ENCODE measurements at regions not wholly inside any gene's neighbourhood (a gene's known extent, or its start where the extent isn't known, plus 50 kb on each side); places are given as distances from the start of the nearest gene placed in this dataset.
A peak's percentile ranks its signal among the peaks of the same experiment; 100 is the strongest.

DNA sequence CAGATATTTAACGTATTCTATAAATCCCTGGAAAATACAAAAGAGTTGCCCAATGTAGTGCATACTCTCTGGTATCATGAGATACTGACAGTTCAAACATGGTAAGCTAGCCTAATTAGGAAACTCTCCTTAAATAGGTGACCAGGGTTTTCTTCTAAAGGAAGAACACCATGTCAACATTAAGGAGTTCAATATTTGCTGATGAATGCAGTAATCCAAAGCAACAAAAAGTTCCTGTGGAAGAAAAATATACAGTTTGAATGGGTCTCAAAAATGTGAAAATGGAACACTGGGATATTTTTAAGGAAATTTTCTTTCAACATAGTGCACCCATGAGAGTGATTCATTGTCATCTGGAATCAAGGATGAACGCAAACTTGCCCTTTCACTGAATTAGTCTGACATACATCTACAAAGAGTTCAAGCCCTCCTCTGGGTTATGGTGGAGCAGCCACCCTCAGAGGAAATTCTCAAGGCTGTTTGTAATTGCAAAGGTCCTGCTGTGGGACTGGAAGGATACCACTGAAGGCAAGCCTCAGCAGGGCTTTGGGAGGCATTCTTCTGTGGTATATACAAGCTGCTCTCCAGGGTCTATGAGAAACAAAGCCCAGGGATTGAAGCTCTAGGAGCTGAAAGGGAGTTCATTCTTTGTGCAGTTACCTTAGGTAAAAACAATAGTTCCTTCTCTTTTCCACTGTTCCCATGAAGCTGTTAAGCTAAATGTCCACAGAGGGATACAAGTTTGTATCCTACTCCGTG lies 700.3 kb downstream of the TUSC7 start:
- Histone ChIP-seq H3K56ac (replicated peaks; ENCODE audit: insufficient read length, low read depth, low read length) (no peak overlapping the region), H4K91ac (replicated peaks; ENCODE audit: insufficient read length, low read length) (no peak overlapping the region), H2BK5ac (ENCODE audit: low read depth, low read length) (no peak overlapping the region), H3K36me3 (ENCODE audit: control insufficient read depth in 2 of 4, insufficient read depth in 4 of 4, low read length in 3 of 4) (no peaks in the 10 kb centered on the region), H3K18ac (ENCODE audit: extremely low read depth, low read length) (peak overlapping the region; percentile 55; the same call in 1 of the 2 replicates), H2AFZ (ENCODE audit: low read length) (no peak overlapping the region), H3K79me2 (ENCODE audit: control insufficient read depth in 1 of 2, insufficient read depth in 2 of 2, low read length in 2 of 2) (no peaks in the 10 kb centered on the region), H2BK15ac (ENCODE audit: low read length) (no peak overlapping the region), H3K23me2 (ENCODE audit: low read depth, low read length) (no peaks in the 10 kb centered on the region), H2BK12ac (ENCODE audit: low read depth, low read length) (no peak overlapping the region), H3K23ac (ENCODE audit: insufficient read length) (no peak overlapping the region), H4K20me1 (replicated peaks in 1 of 2; ENCODE audit: control insufficient read depth in 1 of 2, insufficient read depth in 2 of 2, low read length in 2 of 2) (no peaks in the 10 kb centered on the region), H2AK5ac (ENCODE audit: low read depth, low read length) (no peak overlapping the region), H3K9ac (replicated peaks in 1 of 4; ENCODE audit: extremely low read depth in 1 of 4, low read depth in 3 of 4, low read length in 3 of 4) (no peak overlapping the region), H3K4me3 (ENCODE audit: extremely low read depth in 1 of 4, insufficient read depth in 2 of 4, low read depth in 3 of 4, low read length in 4 of 4) (no peak overlapping the region), H3K27ac (ENCODE audit: low read depth, low read length) (no peak overlapping the region), H3K4me2 (ENCODE audit: insufficient read depth in 1 of 2, low read depth in 2 of 2, low read length in 2 of 2) (no peak overlapping the region), H2BK120ac (replicated peaks; ENCODE audit: low read depth, low read length) (no peak overlapping the region), H2BK20ac (ENCODE audit: low read length) (no peak overlapping the region), H3K14ac (ENCODE audit: insufficient read length) (no peak overlapping the region), H3K27me3 (replicated peaks in 1 of 4; ENCODE audit: control insufficient read depth in 3 of 4, extremely low read depth in 1 of 4, insufficient read depth in 3 of 4, low read length in 3 of 4) (no peaks in the 10 kb centered on the region), H3K9me3 (ENCODE audit: insufficient read depth in 2 of 2, low read depth in 1 of 2, low read length in 1 of 2) (no peaks in the 10 kb centered on the region), H3K4ac (replicated peaks; ENCODE audit: insufficient read length, low read depth, low read length) (no peak overlapping the region), H4K8ac (ENCODE audit: extremely low read depth, insufficient read depth, low read length) (no peak overlapping the region), H4K5ac (ENCODE audit: insufficient read length, low read depth, low read length) (no peak overlapping the region), H3K79me1 (ENCODE audit: low read depth, low read length) (no peaks in the 10 kb centered on the region), H3K4me1 (replicated peaks in 1 of 4; ENCODE audit: control insufficient read depth in 3 of 4, insufficient read depth in 4 of 4, low read length in 3 of 4) (peaks cover 0 to 10% (median 6%) of the 10 kb centered on the region in 4 experiments; a peak in 3 of 7 replicates)
- WGBS, 2 experiments (ENCODE audit: extremely low coverage in 1 of 2, insufficient coverage in 1 of 2, insufficient read length in 1 of 2, insufficient replicate concordance in 2 of 2, low coverage in 1 of 2, low lambda C conversion rate in 2 of 2, missing lambda C conversion rate in 1 of 2): 84% methylated on average over 3 of the region's 3 CpGs; no CpG with 5 or more reads in 1 of the 2 experiments
- ChIA-PET POLR2A (ENCODE audit: partially characterized antibody) (no interaction called here), CTCF (ENCODE audit: partially characterized antibody) (interaction anchor here (1.6 to 1.8 kb wide), 2 partner anchors 9 to 29 kb away, joined by 3 to 5 read pairs; no protein-coding TSS in a partner anchor)
- FAIRE-seq (no peak), DNase-seq (ENCODE audit: low read depth in 1 of 2, low spot score in 2 of 2) (no peak)
- TF ChIP-seq RAD21 (IDR thresholded peaks at IDR 0.05 in 1 of 2, conservative IDR thresholded peaks at IDR 0.05 in 1 of 2; ENCODE audit: low read depth in 2 of 2, low read length in 2 of 2): no peak
- TF ChIP-seq KDM1A (IDR thresholded peaks at IDR 0.05; ENCODE audit: borderline replicate concordance, low read length): no peak
- TF ChIP-seq POLR2AphosphoS5 (IDR thresholded peaks at IDR 0.05; ENCODE audit: low read depth, low read length): no peak
- no peak for TF ChIP-seq BACH1 (IDR thresholded peaks at IDR 0.05; ENCODE audit: low read length)
- TF ChIP-seq TCF12 (IDR thresholded peaks at IDR 0.05; ENCODE audit: low read depth, low read length): no peak
- TF ChIP-seq KDM4A (IDR thresholded peaks at IDR 0.05; ENCODE audit: low read depth, low read length, severe bottlenecking): no peak
- no peak for TF ChIP-seq RBBP5 (IDR thresholded peaks at IDR 0.05; ENCODE audit: borderline replicate concordance, low read depth, low read length)
- no peak for TF ChIP-seq HDAC6 (IDR thresholded peaks at IDR 0.05; ENCODE audit: low read depth, low read length)
- no peak for TF ChIP-seq CHD2 (IDR thresholded peaks at IDR 0.05; ENCODE audit: low read length)
- TF ChIP-seq SIN3A (conservative IDR thresholded peaks at IDR 0.05 in 1 of 2, IDR thresholded peaks at IDR 0.05 in 1 of 2; ENCODE audit: low read depth in 1 of 2, low read length in 2 of 2): no peak
- no peak for TF ChIP-seq NRF1 (IDR thresholded peaks at IDR 0.05; ENCODE audit: low read depth, low read length)
- TF ChIP-seq MAFK (IDR thresholded peaks at IDR 0.05; ENCODE audit: low read depth, low read length): no peak
- TF ChIP-seq SUZ12 (IDR thresholded peaks at IDR 0.05; ENCODE audit: low read length): no peak
